K562 (cell line): ENCODE measurements at regions not wholly inside any gene's neighbourhood (a gene's known extent, or its start where the extent isn't known, plus 50 kb on each side); places are given as distances from the start of the nearest gene placed in this dataset.

Experiments used
- ATAC-seq: fragments of 200-7000 bp; cut with Tn5 transposase; 3 replicates; pipeline ENCODE4 v1.9.1; 2020; ENCODE audit warnings: moderate library complexity
- BruUV-seq: library from RNA; stranded (reverse); fragments of 400-500 nt; replicated peaks from 2 replicates; lab custom pipeline; 2021; lab: Mats Ljungman, UMichigan
- CTCF ChIA-PET: fragments of 300-600 bp; formaldehyde crosslinking; extraction: SDS; loops from one replicate; lab custom pipeline; 2021; ENCODE audit warnings: low intra/inter-chr PET ratio; lab: Yijun Ruan, JAX
- POLR2A ChIA-PET: fragments of 300-600, 350-650 bp; sonication (Branson Sonifier 250); formaldehyde crosslinking; extraction: SDS; loops from one replicate; lab custom pipeline; 2021; ENCODE audit warnings: antibody characterized with exemption, inconsistent platforms; lab: Yijun Ruan, JAX
- DNase-seq, 4 experiments: peaks; one replicate each; pipeline versions ENCODE4 v3.0.0 to v3.0.0-alpha.2; 2011 to 2018; ENCODE audit warnings: low spot score in 3 of 4, mixed read lengths in 3 of 4; ENCODE audit errors: extremely low read depth in 1 of 4
- FAIRE-seq: peaks from 2 replicates; lab custom pipeline; 2011; peaks lifted over from hg19 to GRCh38; lab: Jason Lieb, UNC
- H2AFZ ChIP-seq: 2 replicates; pipeline ENCODE4 v1.6.0; 2011; ENCODE audit warnings: low read depth, low read length, control low read depth, inconsistent platforms
- H3K27ac ChIP-seq: fragments of 200-600 bp; 3 replicates; pipeline ENCODE4 v1.8.0; 2011; ENCODE audit warnings: low read depth, mild to moderate bottlenecking, control low read depth, inconsistent platforms, low read length, moderate library complexity, mixed read lengths; ENCODE audit errors: extremely low read depth
- H3K27me3 ChIP-seq, 2 experiments: fragments of 300-600 bp in 1 of 2; 2 replicates in 1 of 2; 3 replicates in 1 of 2; pipeline versions ENCODE4 v1.6.0 to v1.8.0; 2011; ENCODE audit warnings: inconsistent platforms in 2 of 2, low read length in 2 of 2, mild to moderate bottlenecking in 1 of 2, mixed read lengths in 1 of 2, moderate library complexity in 1 of 2; ENCODE audit not compliant: control insufficient read depth in 2 of 2, insufficient read depth in 2 of 2
- H3K36me3 ChIP-seq: fragments of 300-600 bp; 3 replicates; pipeline ENCODE4 v1.8.0; 2011; ENCODE audit warnings: mild to moderate bottlenecking, low read length, inconsistent platforms; ENCODE audit not compliant: control insufficient read depth, insufficient read depth
- H3K4me1 ChIP-seq, 2 experiments: fragments of 200-600 bp in 1 of 2; replicated peaks in 1 of 2; 2 replicates in 1 of 2; 3 replicates in 1 of 2; pipeline versions ENCODE4 v1.5.1 to v1.8.0; 2011; ENCODE audit warnings: inconsistent platforms in 2 of 2, low read length in 2 of 2, mild to moderate bottlenecking in 1 of 2, mixed read lengths in 1 of 2, moderate library complexity in 1 of 2; ENCODE audit not compliant: control insufficient read depth in 2 of 2, insufficient read depth in 2 of 2
- H3K4me2 ChIP-seq: 2 replicates; pipeline ENCODE4 v1.6.1; 2011; ENCODE audit warnings: low read length, control low read depth, inconsistent platforms, mixed read lengths; ENCODE audit not compliant: insufficient read depth
- H3K4me3 ChIP-seq: fragments of 200-600 bp; sonication (generic), shearing (Covaris generic); 2 replicates; pipeline ENCODE4 v1.5.1; 2016; ENCODE audit warnings: control low read depth, inconsistent platforms
- H3K79me2 ChIP-seq: fragments of 200-600 bp; 3 replicates; pipeline ENCODE4 v1.8.0; 2011; ENCODE audit warnings: low read length, inconsistent platforms; ENCODE audit not compliant: control insufficient read depth, insufficient read depth
- H3K9ac ChIP-seq, 2 experiments: 2 replicates each; pipeline versions ENCODE4 v1.6.0 to v1.6.1; 2011; ENCODE audit warnings: low read depth in 2 of 2, low read length in 2 of 2, control low read depth in 1 of 2, inconsistent platforms in 1 of 2, mild to moderate bottlenecking in 1 of 2, mixed read lengths in 1 of 2; ENCODE audit not compliant: insufficient read depth in 1 of 2
- H3K9me1 ChIP-seq: one replicate; pipeline ENCODE4 v1.6.0; 2011; ENCODE audit warnings: inconsistent platforms, mild to moderate bottlenecking, low read length, moderate library complexity; ENCODE audit not compliant: control insufficient read depth, insufficient read depth
- H3K9me3 ChIP-seq: replicated peaks from 2 replicates; pipeline ENCODE4 v1.5.1; 2011; ENCODE audit warnings: low read depth, low read length, inconsistent platforms; ENCODE audit not compliant: control insufficient read depth, insufficient read depth
- H4K20me1 ChIP-seq: replicated peaks from 2 replicates; pipeline ENCODE4 v1.6.1; 2011; ENCODE audit warnings: low read length, inconsistent platforms, mixed read lengths; ENCODE audit not compliant: control insufficient read depth, insufficient read depth
- CBFB ChIP-seq: sonication (generic); formaldehyde crosslinking; IDR thresholded peaks from 2 replicates; pipeline ENCODE4 v1.4.0; 2020; ENCODE audit warnings: mild to moderate bottlenecking, missing genetic modification reagents
- CLOCK ChIP-seq: fragments of 250-450 bp; sonication (Bioruptor Pico); IDR thresholded peaks from 2 replicates; pipeline ENCODE4 v1.4.0; 2020; ENCODE audit warnings: mild to moderate bottlenecking, moderate library complexity, borderline replicate concordance
- DACH1 ChIP-seq: fragments of 450-650 bp; IDR thresholded peaks from 2 replicates; pipeline ENCODE4 v1.6.1; 2018; ENCODE audit not compliant: partially characterized antibody
- JUN ChIP-seq, 2 experiments: sonication (generic) in 1 of 2; formaldehyde crosslinking in 1 of 2; IDR thresholded peaks; 2 replicates each; pipeline versions ENCODE4 v1.6.1 to v1.8.0; 2012 to 2022; ENCODE audit warnings: borderline replicate concordance in 2 of 2, mild to moderate bottlenecking in 2 of 2, improper control_type of control experiment in 1 of 2, low read depth in 1 of 2, low read length in 1 of 2, missing genetic modification reagents in 1 of 2
- KLF10 ChIP-seq: fragments of 250-450 bp; sonication (Bioruptor Pico); IDR thresholded peaks from 2 replicates; pipeline ENCODE4 v1.6.1; 2021; ENCODE audit warnings: matching md5 sums
- MBD1 ChIP-seq: fragments of 250-450 bp; sonication (Bioruptor Pico); IDR thresholded peaks from 2 replicates; pipeline ENCODE4 v1.8.0; 2022; ENCODE audit warnings: inconsistent platforms
- MXI1 ChIP-seq: IDR thresholded peaks from 2 replicates; pipeline ENCODE4 v1.6.1; 2011; ENCODE audit warnings: low read depth, mild to moderate bottlenecking, improper control_type of control experiment, low read length
- PRPF4 ChIP-seq: fragments of 200-400 bp; formaldehyde crosslinking; IDR thresholded peaks from one replicate; pipeline ENCODE4 v1.6.1; 2017; ENCODE audit warnings: low read length, low read depth, mild to moderate bottlenecking; ENCODE audit not compliant: insufficient read depth, poor library complexity, severe bottlenecking
- RBM39 ChIP-seq: fragments of 200-400 bp; formaldehyde crosslinking; optimal IDR thresholded peaks from 2 replicates; pipeline ENCODE3; 2018; ENCODE audit warnings: low read depth, low read length
- USF2 ChIP-seq: sonication (generic); formaldehyde crosslinking; IDR thresholded peaks from 2 replicates; pipeline ENCODE4 v1.5.0; 2020; ENCODE audit warnings: missing genetic modification reagents
- ZBTB12 ChIP-seq: fragments of 250-450 bp; sonication (Bioruptor Pico); IDR thresholded peaks from 2 replicates; pipeline ENCODE4 v1.4.0; 2020
- ZFP36 ChIP-seq: fragments of 150-350 bp; IDR thresholded peaks from 2 replicates; pipeline ENCODE4 v1.6.1; 2018; ENCODE audit warnings: low read length, low read depth; ENCODE audit not compliant: partially characterized antibody
- ZKSCAN8 ChIP-seq: fragments of 200-800 bp; sonication (Bioruptor generic); IDR thresholded peaks from 2 replicates; pipeline ENCODE4 v1.6.1; 2016; ENCODE audit warnings: missing genetic modification characterization, missing compliant biosample characterization
- ZNF143 ChIP-seq: sonication (generic); formaldehyde crosslinking; IDR thresholded peaks from 2 replicates; pipeline ENCODE4 v1.9.0; 2022; ENCODE audit warnings: mild to moderate bottlenecking, missing genetic modification reagents
- ZNF3 ChIP-seq: fragments of 250-450 bp; sonication (Bioruptor Pico); IDR thresholded peaks from 2 replicates; pipeline ENCODE4 v1.5.0; 2021; ENCODE audit warnings: mild to moderate bottlenecking, moderate library complexity
- WGBS: fragments of 100-300 bp; shearing (Covaris generic); methylation state at CpG from one replicate; pipeline ENCODE4 v1.1.6; 2016; ENCODE audit warnings: low coverage, mixed read lengths; ENCODE audit not compliant: insufficient coverage; ENCODE audit errors: missing lambda C conversion rate; 5-methylcytosine and 5-hydroxymethylcytosine counted together
- in situ Hi-C: fragments of 300-500 bp; cut with MboI; formaldehyde crosslinking; loops from 4 replicates; pipeline ENCODE4 v1.15.0; 2018; ENCODE audit warnings: inconsistent platforms, mixed read lengths
- intact Hi-C: fragments of 100-400 bp; cut with micrococcal nuclease; formaldehyde crosslinking; loops from 2 replicates; pipeline ENCODE4 v1.14.2; 2022

- TF ChIP-seq ZBTB12 (CRISPR knock-in tag) (no peak), CBFB (CRISPR knock-in tag) (no peak)
These were observed 359.6 kb upstream of the CCL2 start (continued) for GRCh38 chr17:33895491-33895890.

- H3K9ac ChIP-seq: no peak overlapping the region
- no peak for FAIRE-seq
- H3K27me3 ChIP-seq: no peaks in the 10 kb centered on the region
- no peaks in the 10 kb centered on the region for H3K9me1 ChIP-seq
- H2AFZ ChIP-seq: no peak overlapping the region
- CTCF ChIA-PET: no interaction called here
- H3K36me3 ChIP-seq: no peaks in the 10 kb centered on the region
- intact Hi-C loops: no loop called here
- DNase-seq: no peak
- no peak overlapping the region for H3K4me2 ChIP-seq
- no peaks in the 10 kb centered on the region for H3K79me2 ChIP-seq
- ATAC-seq: no peak
- peaks cover 16 to 29% of the 10 kb centered on the region in 2 experiments; a peak in 4 of 5 replicates for H3K4me1 ChIP-seq
- no peaks in the 10 kb centered on the region for H4K20me1 ChIP-seq
- BruUV-seq: no TSS peak
- WGBS: 74% methylated on average over 6 of the region's 6 CpGs
- H3K27ac ChIP-seq: no peak overlapping the region
- in situ Hi-C loops: no loop called here
- no peak overlapping the region for H3K4me3 ChIP-seq
- H3K9me3 ChIP-seq: no peaks in the 10 kb centered on the region
- POLR2A ChIA-PET: interaction anchor here (1.1 to 5.0 kb wide), 2 partner anchors 8 to 9 kb away, joined by 7 to 21 read pairs; no protein-coding TSS in a partner anchor
- TF ChIP-seq CLOCK (CRISPR knock-in tag) (no peak), JUN (IDR thresholded peaks at IDR 0.05; ENCODE audit: borderline replicate concordance, low read depth, low read length) (no peak), JUN (CRISPR knock-in tag; IDR thresholded peaks at IDR 0.05; ENCODE audit: borderline replicate concordance) (no peak), USF2 (CRISPR knock-in tag) (no peak), DACH1 (no peak), RBM39 (no peak), ZNF3 (CRISPR knock-in tag) (no peak), MXI1 (no peak), MBD1 (CRISPR knock-in tag) (no peak), ZKSCAN8 (CRISPR knock-in tag) (no peak), ZNF143 (CRISPR knock-in tag) (no peak), ZFP36 (no peak), KLF10 (CRISPR knock-in tag) (no peak), PRPF4 (no peak)
These were observed 358.8 kb upstream of the CCL2 start for GRCh38 chr17:33896263-33896662.
